Activated T-cell treated with anti-CD3 and anti-CD28 coated beads, Interleukin-2, amount 50 U/mL, for 24 hours (primary cell): ENCODE measurements at regions not wholly inside any gene's neighbourhood (a gene's known extent, or its start where the extent isn't known, plus 50 kb on each side); places are given as distances from the start of the nearest gene placed in this dataset.

Experiments used
- DNase-seq: peaks from one replicate; pipeline ENCODE4 v3.0.0-alpha.2; 2020
- H3K27ac Mint-ChIP-seq: 2 replicates; pipeline ENCODE4 v1.8.0; 2020; ENCODE audit warnings: mild to moderate bottlenecking, mixed read lengths
- H3K27me3 Mint-ChIP-seq: 2 replicates; pipeline ENCODE4 v1.8.0; 2020; ENCODE audit warnings: mixed read lengths
- H3K36me3 Mint-ChIP-seq: 2 replicates; pipeline ENCODE4 v1.8.0; 2020; ENCODE audit warnings: low read depth, mixed read lengths
- H3K4me1 Mint-ChIP-seq: 2 replicates; pipeline ENCODE4 v1.8.0; 2020; ENCODE audit warnings: low read depth, mixed read lengths
- H3K4me3 Mint-ChIP-seq: 2 replicates; pipeline ENCODE4 v1.8.0; 2020; ENCODE audit warnings: mild to moderate bottlenecking, moderate library complexity, mixed read lengths
- H3K9me3 Mint-ChIP-seq: 2 replicates; pipeline ENCODE4 v1.8.0; 2020; ENCODE audit warnings: mixed read lengths

DNA sequence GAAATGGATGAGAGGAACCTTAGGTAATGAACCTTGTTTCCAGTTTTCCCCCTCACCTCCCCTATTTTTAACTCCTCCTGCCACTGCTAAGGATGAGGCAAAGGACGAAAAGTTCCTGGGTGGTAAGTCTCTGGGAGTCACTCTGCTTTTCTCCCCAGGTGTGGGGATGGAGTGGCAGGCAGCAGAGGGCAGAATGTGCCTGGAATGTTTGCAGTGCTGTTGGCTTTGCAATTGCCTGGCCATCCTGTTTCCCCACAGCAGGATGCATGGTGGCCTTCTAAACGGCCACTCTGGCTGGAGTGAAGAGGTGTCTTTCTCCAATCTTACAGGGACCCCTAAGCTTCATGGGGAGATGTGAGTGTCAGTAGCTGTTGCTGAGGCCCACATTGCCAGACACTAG is 432.5 kb upstream of the ZFHX3 start:
- no peak overlapping the region for H3K27ac Mint-ChIP-seq
- H3K36me3 Mint-ChIP-seq = no peaks in the 10 kb centered on the region
- no peak overlapping the region for H3K4me3 Mint-ChIP-seq
- no peak for DNase-seq
- H3K4me1 Mint-ChIP-seq = peaks cover 3% of the 10 kb centered on the region
- peaks cover 3% of the 10 kb centered on the region for H3K9me3 Mint-ChIP-seq
- peaks cover 21% of the 10 kb centered on the region for H3K27me3 Mint-ChIP-seq

GRCh38 chr16:73473713-73474112 is 425.8 kb upstream of the ZFHX3 start:
- Mint-ChIP-seq H3K27ac (no peak overlapping the region), H3K27me3 (no peaks in the 10 kb centered on the region), H3K4me3 (no peak overlapping the region), H3K4me1 (no peaks in the 10 kb centered on the region), H3K9me3 (no peaks in the 10 kb centered on the region), H3K36me3 (no peaks in the 10 kb centered on the region)
- DNase-seq = no peak

GRCh38 chr16:73464834-73465233 is 416.9 kb upstream of the ZFHX3 start:
- Mint-ChIP-seq H3K36me3 (no peaks in the 10 kb centered on the region), H3K4me1 (no peaks in the 10 kb centered on the region), H3K27ac (no peak overlapping the region), H3K9me3 (peaks cover 5% of the 10 kb centered on the region), H3K27me3 (no peaks in the 10 kb centered on the region), H3K4me3 (no peak overlapping the region)
- DNase-seq = no peak

DNA sequence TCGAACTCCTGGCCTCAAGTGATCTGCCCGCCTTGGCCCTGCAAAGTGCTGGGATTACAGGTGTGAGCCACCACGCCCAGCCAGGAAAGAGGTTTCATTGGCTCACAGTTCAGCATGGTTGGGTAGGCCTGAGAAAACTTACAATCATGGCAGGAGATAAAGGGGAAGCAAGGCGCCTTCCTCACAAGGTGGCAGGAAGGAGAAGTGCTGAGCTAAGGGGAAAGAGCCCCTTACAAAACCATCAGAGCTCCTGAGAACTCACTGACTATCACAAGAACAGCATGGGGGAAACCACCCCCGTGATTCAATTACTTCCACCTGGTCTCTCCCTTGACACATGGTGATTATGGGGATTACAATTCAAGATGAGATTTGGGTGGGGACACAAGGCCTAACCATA is 411.7 kb upstream of the ZFHX3 start:
- Mint-ChIP-seq H3K9me3 (peaks cover 10% of the 10 kb centered on the region), H3K4me1 (no peaks in the 10 kb centered on the region), H3K27ac (no peak overlapping the region), H3K4me3 (no peak overlapping the region), H3K27me3 (no peaks in the 10 kb centered on the region), H3K36me3 (no peaks in the 10 kb centered on the region)
- DNase-seq = no peak

- H3K27me3 Mint-ChIP-seq = no peaks in the 10 kb centered on the region
- DNase-seq = no peak
- no peaks in the 10 kb centered on the region for H3K36me3 Mint-ChIP-seq
- no peaks in the 10 kb centered on the region for H3K4me1 Mint-ChIP-seq
- H3K27ac Mint-ChIP-seq = no peak overlapping the region
- H3K4me3 Mint-ChIP-seq = no peak overlapping the region
- H3K9me3 Mint-ChIP-seq = peaks cover 7% of the 10 kb centered on the region
These were observed 409.9 kb upstream of the ZFHX3 start for GRCh38 chr16:73457851-73458250.

DNA sequence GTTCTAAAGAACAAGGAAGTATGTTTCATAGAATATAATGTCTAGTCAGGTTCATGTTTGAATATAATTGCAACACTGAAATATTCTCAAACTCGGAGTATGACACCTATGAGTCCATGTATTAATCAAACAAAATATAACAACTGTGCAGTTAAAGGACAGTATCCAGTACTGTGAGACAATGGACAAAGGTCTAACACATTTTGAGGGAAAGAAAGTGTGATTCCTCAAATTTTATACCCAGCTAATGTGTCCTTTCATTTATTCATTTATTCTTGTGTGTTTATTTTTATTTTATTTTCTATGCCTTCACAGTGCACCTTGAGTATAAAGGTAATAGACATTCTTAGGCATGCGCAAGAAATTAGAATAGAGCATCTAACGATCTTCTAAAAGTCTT is 401.0 kb upstream of the ZFHX3 start:
- no peaks in the 10 kb centered on the region for H3K27me3 Mint-ChIP-seq
- DNase-seq = no peak
- no peak overlapping the region for H3K27ac Mint-ChIP-seq
- no peaks in the 10 kb centered on the region for H3K36me3 Mint-ChIP-seq
- peaks cover 25% of the 10 kb centered on the region for H3K9me3 Mint-ChIP-seq
- H3K4me1 Mint-ChIP-seq = no peaks in the 10 kb centered on the region
- H3K4me3 Mint-ChIP-seq = no peak overlapping the region

- no peaks in the 10 kb centered on the region for H3K27me3 Mint-ChIP-seq
- H3K9me3 Mint-ChIP-seq = peaks cover 25% of the 10 kb centered on the region
- no peaks in the 10 kb centered on the region for H3K36me3 Mint-ChIP-seq
- no peak overlapping the region for H3K4me3 Mint-ChIP-seq
- no peak overlapping the region for H3K27ac Mint-ChIP-seq
- DNase-seq = no peak
- H3K4me1 Mint-ChIP-seq = no peaks in the 10 kb centered on the region
These were observed 399.9 kb upstream of the ZFHX3 start for GRCh38 chr16:73447846-73448245.

GRCh38 chr16:73434621-73435020 is 386.7 kb upstream of the ZFHX3 start:
- Mint-ChIP-seq H3K36me3 (no peaks in the 10 kb centered on the region), H3K9me3 (no peaks in the 10 kb centered on the region), H3K27ac (no peak overlapping the region), H3K4me1 (no peaks in the 10 kb centered on the region), H3K4me3 (no peak overlapping the region), H3K27me3 (no peaks in the 10 kb centered on the region)
- DNase-seq = no peak

- Mint-ChIP-seq H3K36me3 (no peaks in the 10 kb centered on the region), H3K9me3 (no peaks in the 10 kb centered on the region), H3K27ac (no peak overlapping the region), H3K27me3 (no peaks in the 10 kb centered on the region), H3K4me3 (no peak overlapping the region), H3K4me1 (no peaks in the 10 kb centered on the region)
- no peak for DNase-seq
These were observed 385.9 kb upstream of the ZFHX3 start for GRCh38 chr16:73433731-73434307.

GRCh38 chr16:73432850-73433730 is 385.2 kb upstream of the ZFHX3 start:
- H3K4me1 Mint-ChIP-seq = no peaks in the 10 kb centered on the region
- H3K27ac Mint-ChIP-seq = no peak overlapping the region
- no peaks in the 10 kb centered on the region for H3K9me3 Mint-ChIP-seq
- H3K27me3 Mint-ChIP-seq = no peaks in the 10 kb centered on the region
- DNase-seq = no peak
- H3K36me3 Mint-ChIP-seq = no peaks in the 10 kb centered on the region
- H3K4me3 Mint-ChIP-seq = no peak overlapping the region

- no peak overlapping the region for H3K4me3 Mint-ChIP-seq
These were observed 382.2 kb upstream of the ZFHX3 start for GRCh38 chr16:73430138-73430537.

GRCh38 chr16:73428121-73428520 is 380.2 kb upstream of the ZFHX3 start:
- DNase-seq = no peak
- H3K4me1 Mint-ChIP-seq = no peaks in the 10 kb centered on the region
- no peaks in the 10 kb centered on the region for H3K36me3 Mint-ChIP-seq
- H3K27me3 Mint-ChIP-seq = no peaks in the 10 kb centered on the region
- H3K9me3 Mint-ChIP-seq = no peaks in the 10 kb centered on the region
- H3K4me3 Mint-ChIP-seq = no peak overlapping the region
- H3K27ac Mint-ChIP-seq = no peak overlapping the region

More at GRCh38 chr16:73430138-73430537, 382.2 kb upstream of the ZFHX3 start:
- H3K36me3 Mint-ChIP-seq = no peaks in the 10 kb centered on the region
- no peak for DNase-seq
- H3K27ac Mint-ChIP-seq = no peak overlapping the region
- H3K4me1 Mint-ChIP-seq = no peaks in the 10 kb centered on the region
- no peaks in the 10 kb centered on the region for H3K27me3 Mint-ChIP-seq
- no peaks in the 10 kb centered on the region for H3K9me3 Mint-ChIP-seq

GRCh38 chr16:73427164-73427563 is 379.2 kb upstream of the ZFHX3 start:
- DNase-seq = no peak
- Mint-ChIP-seq H3K4me1 (no peaks in the 10 kb centered on the region), H3K27me3 (no peaks in the 10 kb centered on the region), H3K9me3 (no peaks in the 10 kb centered on the region), H3K27ac (no peak overlapping the region), H3K4me3 (no peak overlapping the region), H3K36me3 (no peaks in the 10 kb centered on the region)

DNA sequence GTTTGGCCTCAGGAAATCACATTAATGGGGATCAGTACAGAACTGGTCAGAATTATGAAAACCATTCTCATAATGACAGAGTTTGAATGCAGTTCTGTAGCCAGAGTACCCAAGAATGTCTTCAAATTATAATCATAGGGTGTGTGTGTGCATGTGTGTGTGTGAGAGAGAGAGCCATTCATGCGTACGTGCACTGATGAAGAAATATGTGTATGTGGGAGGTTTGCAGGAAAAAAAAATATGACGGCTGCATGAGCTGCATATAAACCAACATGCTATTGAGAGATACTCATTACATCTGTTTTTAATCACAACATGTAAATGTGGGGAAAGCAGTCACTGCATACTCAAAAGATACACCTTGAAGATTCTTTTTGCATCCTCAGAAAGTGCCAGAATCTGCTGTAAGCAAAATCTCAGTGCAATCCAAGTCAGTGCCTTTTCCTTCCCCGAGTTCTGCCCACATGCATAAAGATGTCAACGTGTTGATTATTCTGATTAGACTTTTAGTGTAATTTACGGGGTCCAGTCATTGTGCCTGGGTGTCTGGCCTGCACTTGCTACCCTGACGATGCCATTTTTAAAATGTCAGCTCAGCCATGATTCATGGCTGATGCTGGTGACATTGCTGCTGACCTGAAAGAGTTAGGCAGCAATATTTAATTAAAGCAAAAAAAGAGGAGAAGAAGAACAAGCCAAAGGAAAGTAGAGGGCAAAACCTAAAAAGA is 378.7 kb upstream of the ZFHX3 start:
- H3K4me1 Mint-ChIP-seq = no peaks in the 10 kb centered on the region
- no peaks in the 10 kb centered on the region for H3K36me3 Mint-ChIP-seq
- no peaks in the 10 kb centered on the region for H3K27me3 Mint-ChIP-seq
- no peak overlapping the region for H3K4me3 Mint-ChIP-seq
- no peak for DNase-seq
- no peak overlapping the region for H3K27ac Mint-ChIP-seq
- no peaks in the 10 kb centered on the region for H3K9me3 Mint-ChIP-seq

- no peaks in the 10 kb centered on the region for H3K36me3 Mint-ChIP-seq
- no peak overlapping the region for H3K4me3 Mint-ChIP-seq
- H3K27me3 Mint-ChIP-seq = no peaks in the 10 kb centered on the region
- DNase-seq = no peak
- H3K9me3 Mint-ChIP-seq = no peaks in the 10 kb centered on the region
- no peak overlapping the region for H3K27ac Mint-ChIP-seq
- no peaks in the 10 kb centered on the region for H3K4me1 Mint-ChIP-seq
These were observed 372.7 kb upstream of the ZFHX3 start for GRCh38 chr16:73420676-73421075.
